Transverse colon (tissue), 3 donors: ENCODE measurements at regions not wholly inside any gene's neighbourhood (a gene's known extent, or its start where the extent isn't known, plus 50 kb on each side); places are given as distances from the start of the nearest gene placed in this dataset.

Experiments
- CTCF ChIP-seq, 5 experiments: fragments of 200-600 bp in 3 of 5; fragments of 450-650 bp in 2 of 5; sonication (generic) in 3 of 5; IDR thresholded peaks; 1 replicate in 2 of 5; 2 replicates in 3 of 5; pipeline ENCODE4 v1.5.1; 2016 to 2017; ENCODE audit warnings: antibody characterized with exemption in 5 of 5, inconsistent platforms in 3 of 5, mild to moderate bottlenecking in 2 of 5, moderate library complexity in 1 of 5
- EP300 ChIP-seq: sonication (generic); formaldehyde crosslinking; IDR thresholded peaks from one replicate; pipeline ENCODE4 v1.6.1; 2017; ENCODE audit warnings: antibody characterized with exemption, low read depth
- POLR2A ChIP-seq: fragments of 450-650 bp; IDR thresholded peaks from one replicate; pipeline ENCODE4 v1.6.1; 2016; ENCODE audit warnings: antibody characterized with exemption, mild to moderate bottlenecking, moderate library complexity

- TF ChIP-seq CTCF (IDR thresholded peaks at IDR 0.05) (no peak), POLR2A (no peak), EP300 (no peak)
Measured at GRCh38 chr7:69193061-69193460, 405.2 kb upstream of the AUTS2 start.
